Myocyte (in vitro differentiated cells): ENCODE measurements at regions not wholly inside any gene's neighbourhood (a gene's known extent, or its start where the extent isn't known, plus 50 kb on each side); places are given as distances from the start of the nearest gene placed in this dataset.
"Not testable (repeated sequence)": the region's sequence is repeated elsewhere in the genome, so short reads cannot be mapped to it uniquely, and the experiment has no call there.

Experiments
- DNase-seq: peaks from one replicate; pipeline ENCODE4 v3.0.0-alpha.2; 2012; ENCODE audit warnings: low read depth

GRCh38 chr15:85196697-85197096 is 183.7 kb upstream of the AKAP13 start:
- not testable (repeated sequence) for DNase-seq

GRCh38 chr15:85197582-85197981 is 182.8 kb upstream of the AKAP13 start:
- not testable (repeated sequence) for DNase-seq

GRCh38 chr15:85198432-85198831 is 182.0 kb upstream of the AKAP13 start:
- not testable (repeated sequence) for DNase-seq

GRCh38 chr15:85200215-85200614 is 180.2 kb upstream of the AKAP13 start:
- not testable (repeated sequence) for DNase-seq

GRCh38 chr15:85201118-85201793 is 179.1 kb upstream of the AKAP13 start:
- not testable (repeated sequence) for DNase-seq

- DNase-seq = not testable (repeated sequence)
These were observed 175.9 kb upstream of the AKAP13 start for GRCh38 chr15:85204481-85204880.

- not testable (repeated sequence) for DNase-seq
These were observed 146.5 kb upstream of the AKAP13 start for GRCh38 chr15:85233791-85234325.

GRCh38 chr15:85234450-85235196 is 145.8 kb upstream of the AKAP13 start:
- DNase-seq = not testable (repeated sequence)

- not testable (repeated sequence) for DNase-seq
These were observed 136.3 kb upstream of the AKAP13 start for GRCh38 chr15:85244056-85244455.

- not testable (repeated sequence) for DNase-seq
These were observed 129.4 kb upstream of the AKAP13 start for GRCh38 chr15:85250938-85251542.

- DNase-seq = not testable (repeated sequence)
These were observed 127.0 kb upstream of the AKAP13 start for GRCh38 chr15:85253196-85253915.

GRCh38 chr15:85254961-85255360 is 125.4 kb upstream of the AKAP13 start:
- DNase-seq = not testable (repeated sequence)

GRCh38 chr15:85255502-85255901 is 124.9 kb upstream of the AKAP13 start:
- DNase-seq = not testable (repeated sequence)

GRCh38 chr15:85256009-85256997 is 124.1 kb upstream of the AKAP13 start:
- peak; percentile 65 for DNase-seq

GRCh38 chr15:85258062-85258445 is 122.3 kb upstream of the AKAP13 start:
- DNase-seq = not testable (repeated sequence)

- not testable (repeated sequence) for DNase-seq
These were observed 121.7 kb upstream of the AKAP13 start for GRCh38 chr15:85258559-85259209.

- not testable (repeated sequence) for DNase-seq
These were observed 119.9 kb upstream of the AKAP13 start for GRCh38 chr15:85260526-85260925.

GRCh38 chr15:85262461-85263055 is 117.8 kb upstream of the AKAP13 start:
- DNase-seq = not testable (repeated sequence)
